ENCODE measurements at regions not wholly inside any gene's neighbourhood (a gene's known extent, or its start where the extent isn't known, plus 50 kb on each side); places are given as distances from the start of the nearest gene placed in this dataset.
"Not testable (repeated sequence)": the region's sequence is repeated elsewhere in the genome, so short reads cannot be mapped to it uniquely, and the experiment has no call there.

DNA sequence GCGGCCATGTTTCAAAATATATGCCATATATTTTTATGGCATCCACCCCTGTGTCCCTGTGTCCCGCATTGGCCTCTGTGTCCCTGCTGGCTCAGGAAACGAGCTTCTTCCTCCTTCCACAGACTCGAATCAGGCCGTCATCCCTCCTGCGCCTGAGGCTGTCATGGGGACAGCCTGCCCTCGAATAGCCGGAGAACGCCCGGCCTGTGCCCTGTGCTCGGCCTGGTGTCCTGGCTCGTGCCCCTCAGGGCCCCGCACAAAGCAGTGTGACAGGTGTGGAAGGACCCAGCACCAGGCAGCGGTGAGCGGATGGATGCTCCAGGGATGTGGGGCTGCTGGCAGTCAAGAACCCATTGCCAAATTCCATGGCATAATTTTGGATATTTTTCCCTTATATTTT is 1500.0 kb downstream of the FOXD4L5 start:
- not testable (repeated sequence) for TF ChIP-seq EGR1 (IDR thresholded peaks at IDR 0.05; ENCODE audit: low read depth); POLR2A (IDR thresholded peaks at IDR 0.05; ENCODE audit: borderline replicate concordance, extremely low read depth, insufficient read depth, insufficient read length); ZNF274 (IDR thresholded peaks at IDR 0.05; ENCODE audit: low read depth, low read length); ZFX (IDR thresholded peaks at IDR 0.05)
- TF ChIP-seq, protein P1, sequence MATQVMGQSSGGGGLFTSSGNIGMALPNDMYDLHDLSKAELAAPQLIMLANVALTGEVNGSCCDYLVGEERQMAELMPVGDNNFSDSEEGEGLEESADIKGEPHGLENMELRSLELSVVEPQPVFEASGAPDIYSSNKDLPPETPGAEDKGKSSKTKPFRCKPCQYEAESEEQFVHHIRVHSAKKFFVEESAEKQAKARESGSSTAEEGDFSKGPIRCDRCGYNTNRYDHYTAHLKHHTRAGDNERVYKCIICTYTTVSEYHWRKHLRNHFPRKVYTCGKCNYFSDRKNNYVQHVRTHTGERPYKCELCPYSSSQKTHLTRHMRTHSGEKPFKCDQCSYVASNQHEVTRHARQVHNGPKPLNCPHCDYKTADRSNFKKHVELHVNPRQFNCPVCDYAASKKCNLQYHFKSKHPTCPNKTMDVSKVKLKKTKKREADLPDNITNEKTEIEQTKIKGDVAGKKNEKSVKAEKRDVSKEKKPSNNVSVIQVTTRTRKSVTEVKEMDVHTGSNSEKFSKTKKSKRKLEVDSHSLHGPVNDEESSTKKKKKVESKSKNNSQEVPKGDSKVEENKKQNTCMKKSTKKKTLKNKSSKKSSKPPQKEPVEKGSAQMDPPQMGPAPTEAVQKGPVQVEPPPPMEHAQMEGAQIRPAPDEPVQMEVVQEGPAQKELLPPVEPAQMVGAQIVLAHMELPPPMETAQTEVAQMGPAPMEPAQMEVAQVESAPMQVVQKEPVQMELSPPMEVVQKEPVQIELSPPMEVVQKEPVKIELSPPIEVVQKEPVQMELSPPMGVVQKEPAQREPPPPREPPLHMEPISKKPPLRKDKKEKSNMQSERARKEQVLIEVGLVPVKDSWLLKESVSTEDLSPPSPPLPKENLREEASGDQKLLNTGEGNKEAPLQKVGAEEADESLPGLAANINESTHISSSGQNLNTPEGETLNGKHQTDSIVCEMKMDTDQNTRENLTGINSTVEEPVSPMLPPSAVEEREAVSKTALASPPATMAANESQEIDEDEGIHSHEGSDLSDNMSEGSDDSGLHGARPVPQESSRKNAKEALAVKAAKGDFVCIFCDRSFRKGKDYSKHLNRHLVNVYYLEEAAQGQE (IDR thresholded peaks at IDR 0.05; ENCODE audit: low read depth) = not testable (repeated sequence)
